ENCODE measurements at regions not wholly inside any gene's neighbourhood (a gene's known extent, or its start where the extent isn't known, plus 50 kb on each side); places are given as distances from the start of the nearest gene placed in this dataset.

- DNase-seq (ENCODE audit: low read depth in 2 of 2) = no peak
These were observed 396.0 kb upstream of the DAB1 start for GRCh38 chr1:57819893-57820292.

- no peak for DNase-seq (ENCODE audit: low read depth in 2 of 2)
These were observed 379.7 kb upstream of the DAB1 start for GRCh38 chr1:57803586-57803985.

DNA sequence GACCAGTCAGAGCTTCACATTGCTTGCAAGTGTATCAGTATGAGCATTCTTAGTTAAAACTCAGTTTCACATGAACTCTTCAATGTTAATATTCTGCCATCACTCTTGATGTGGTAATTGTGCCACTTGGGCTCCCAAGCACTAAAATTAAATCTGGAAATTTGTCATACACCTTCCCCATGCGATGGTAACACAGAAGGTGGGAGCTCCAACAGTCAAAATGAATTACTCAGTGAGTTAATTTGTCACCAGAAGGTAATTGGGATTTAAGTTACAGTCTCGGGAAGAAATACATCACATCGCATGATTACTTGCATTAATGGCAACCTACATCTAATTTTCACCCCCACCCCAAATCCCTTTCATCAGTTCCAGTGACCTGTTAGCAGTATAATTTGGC, 376.5 kb upstream of the DAB1 start:
- DNase-seq (ENCODE audit: low read depth in 2 of 2) = no peak

- no peak for DNase-seq (ENCODE audit: low read depth in 2 of 2)
These were observed 375.7 kb upstream of the DAB1 start for GRCh38 chr1:57799490-57800115.

DNA sequence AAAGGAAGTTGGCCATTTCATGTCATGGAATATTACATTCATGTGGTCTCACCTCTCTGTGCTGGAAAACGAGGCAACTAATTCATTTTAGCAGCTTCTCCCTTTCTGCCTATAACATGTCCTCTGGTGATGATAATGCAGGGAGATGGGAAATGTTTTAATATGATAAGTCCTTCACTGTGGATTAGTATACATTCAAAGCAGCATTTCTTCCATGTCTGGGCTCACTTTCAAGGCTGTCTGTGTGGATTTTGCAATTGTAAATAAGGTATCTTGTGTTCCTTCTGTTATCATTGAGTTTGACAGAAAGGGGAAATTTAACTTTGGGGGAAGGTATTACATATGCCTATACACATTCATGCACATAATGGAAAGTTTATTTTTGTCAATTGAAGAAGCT, 374.7 kb upstream of the DAB1 start:
- no peak for DNase-seq (ENCODE audit: low read depth in 2 of 2)

GRCh38 chr1:57797084-57797483, 373.2 kb upstream of the DAB1 start:
- no peak for DNase-seq (ENCODE audit: low read depth in 2 of 2)

GRCh38 chr1:57796616-57797015, 372.8 kb upstream of the DAB1 start:
- no peak for DNase-seq (ENCODE audit: low read depth in 2 of 2)

DNA sequence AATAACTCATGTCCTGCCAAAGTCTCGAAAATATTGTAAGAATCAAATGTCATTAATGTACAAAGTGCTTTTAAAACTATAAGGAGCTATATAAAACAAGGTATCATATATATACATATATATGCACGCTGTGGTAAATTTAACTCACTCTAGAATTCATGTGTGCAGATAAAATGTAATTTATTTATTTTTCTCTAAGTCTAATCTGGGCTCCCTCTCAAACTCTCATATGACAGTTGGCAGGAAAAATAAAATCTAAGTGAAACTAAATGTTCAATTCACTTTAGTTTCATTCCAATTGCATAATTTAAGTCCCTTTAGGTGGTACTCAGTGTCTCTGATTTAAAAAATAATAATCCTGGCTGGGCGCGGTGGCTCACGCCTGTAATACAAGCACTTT, 372.0 kb upstream of the DAB1 start:
- no peak for DNase-seq (ENCODE audit: low read depth in 2 of 2)

DNA sequence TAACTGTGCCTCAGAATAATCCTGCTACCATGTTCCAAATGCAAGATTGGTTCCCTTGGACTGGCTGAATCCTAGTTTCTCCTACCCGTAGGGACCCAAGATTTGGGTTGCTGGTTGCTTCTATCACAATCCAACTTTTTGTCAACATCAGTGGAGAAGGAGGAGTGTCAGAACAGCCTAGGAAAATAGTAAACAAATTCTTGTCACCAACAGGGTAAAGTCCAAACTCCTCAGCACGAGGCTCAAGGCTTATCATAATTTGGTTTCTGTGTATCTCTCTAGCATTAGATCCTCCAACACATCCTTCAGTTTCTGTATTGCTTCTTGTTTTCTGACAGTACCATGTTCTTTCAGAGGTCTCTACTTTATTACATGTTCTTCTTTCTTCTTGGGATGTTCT, 370.2 kb upstream of the DAB1 start:
- no peak for DNase-seq (ENCODE audit: low read depth in 2 of 2)

- no peak for DNase-seq (ENCODE audit: low read depth in 2 of 2)
These were observed 367.6 kb upstream of the DAB1 start for GRCh38 chr1:57791497-57791896.

- no peak for DNase-seq (ENCODE audit: low read depth in 2 of 2)
These were observed 366.1 kb upstream of the DAB1 start for GRCh38 chr1:57789936-57790335.

DNA sequence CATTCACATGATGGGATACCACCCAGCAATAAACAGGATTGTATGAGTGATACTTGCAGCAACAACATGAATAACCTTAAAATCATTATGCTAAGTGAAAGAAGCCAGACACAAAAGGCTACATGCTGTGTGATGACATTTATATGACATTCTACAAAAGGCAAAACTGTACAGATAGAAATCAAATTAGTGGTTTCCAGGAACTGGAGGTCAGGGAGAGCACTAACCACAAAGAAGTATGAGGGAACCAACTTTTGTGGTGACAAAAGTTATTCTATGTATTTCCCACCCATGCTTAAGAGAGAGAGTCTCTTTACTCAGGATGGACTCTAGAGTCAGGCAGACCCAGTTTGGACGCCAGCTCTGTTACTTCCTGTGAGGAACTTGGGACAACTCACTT, 364.5 kb upstream of the DAB1 start:
- no peak for DNase-seq (ENCODE audit: low read depth in 2 of 2)

- no peak for DNase-seq (ENCODE audit: low read depth in 2 of 2)
These were observed 360.5 kb upstream of the DAB1 start for GRCh38 chr1:57784356-57784755.

GRCh38 chr1:57782357-57782756, 358.5 kb upstream of the DAB1 start:
- DNase-seq (ENCODE audit: low read depth in 2 of 2) = no peak

DNA sequence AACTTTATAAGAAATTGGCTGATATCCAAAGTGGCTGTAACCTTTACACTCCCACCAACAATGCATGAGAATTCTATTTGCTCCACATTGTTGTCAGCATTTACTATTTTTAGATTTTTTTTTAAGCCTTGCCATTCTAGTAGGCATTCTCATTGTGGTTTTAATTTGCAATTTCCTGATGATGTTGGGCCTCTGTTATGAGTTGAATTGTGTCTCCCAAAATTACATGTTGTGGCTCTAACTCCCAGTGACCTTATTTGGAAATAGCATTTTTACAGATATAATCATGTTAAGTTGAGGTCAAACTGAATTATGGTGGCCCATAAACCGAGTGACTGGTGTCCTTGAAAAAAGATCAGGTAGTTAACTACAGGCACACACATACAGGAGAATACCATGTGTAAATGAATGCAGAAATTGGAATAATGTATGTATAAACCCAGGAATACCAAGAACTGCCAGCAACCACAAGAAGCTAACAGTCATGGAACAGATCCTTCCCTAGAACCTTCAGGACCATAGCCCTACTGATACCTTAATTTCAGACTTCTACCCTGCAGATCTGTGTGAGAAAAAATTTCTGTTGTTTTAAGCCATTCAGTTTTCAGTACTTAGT, 348.8 kb upstream of the DAB1 start:
- no peak for DNase-seq (ENCODE audit: low read depth in 2 of 2)

GRCh38 chr1:57770772-57771171, 346.9 kb upstream of the DAB1 start:
- no peak for DNase-seq (ENCODE audit: low read depth in 2 of 2)

GRCh38 chr1:57770236-57770635, 346.4 kb upstream of the DAB1 start:
- DNase-seq (ENCODE audit: low read depth in 2 of 2) = no peak

GRCh38 chr1:57761628-57762027, 337.8 kb upstream of the DAB1 start:
- DNase-seq (ENCODE audit: low read depth in 2 of 2) = no peak

DNA sequence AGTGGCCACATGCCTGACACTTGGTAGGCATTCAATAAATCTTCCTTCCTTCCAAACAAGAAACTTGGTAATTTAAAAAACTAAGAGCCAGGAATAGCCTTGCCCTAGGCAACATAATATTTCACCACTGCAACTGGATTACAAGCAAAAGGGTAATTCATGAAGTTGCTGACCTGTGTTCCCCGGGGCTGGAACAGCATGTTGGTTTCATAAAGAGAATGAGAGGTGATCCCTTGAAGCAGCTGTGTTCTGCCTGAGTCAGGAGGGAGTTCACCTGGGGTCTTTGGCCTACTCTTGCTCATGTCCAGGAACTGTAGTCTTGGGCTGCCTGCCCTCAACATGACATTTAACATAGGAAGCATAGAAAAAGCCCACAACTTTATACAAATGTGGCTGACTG, 329.0 kb upstream of the DAB1 start:
- DNase-seq (ENCODE audit: low read depth in 2 of 2) = no peak

GRCh38 chr1:57748719-57749118, 324.9 kb upstream of the DAB1 start:
- DNase-seq (ENCODE audit: low read depth in 2 of 2) = no peak

DNA sequence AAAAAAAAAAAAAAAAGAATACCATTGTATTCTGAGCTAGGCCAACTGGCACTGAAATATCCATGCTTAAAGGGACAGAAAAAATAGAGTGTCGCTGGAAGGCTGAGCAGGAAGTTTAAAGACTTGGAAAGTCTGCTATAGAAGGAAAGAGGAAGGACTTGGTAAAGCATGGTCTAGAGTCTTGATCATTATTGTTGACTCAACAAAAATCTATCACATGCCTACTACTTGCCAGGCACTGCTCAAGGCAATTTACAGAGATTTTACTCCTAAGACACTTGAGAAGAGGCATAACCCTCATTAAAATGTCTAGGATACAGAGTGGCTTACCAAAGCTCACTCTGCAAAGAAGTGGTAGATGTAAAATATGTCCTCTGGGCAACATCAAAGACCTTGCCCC, 324.0 kb upstream of the DAB1 start:
- DNase-seq (ENCODE audit: low read depth in 2 of 2) = no peak

DNA sequence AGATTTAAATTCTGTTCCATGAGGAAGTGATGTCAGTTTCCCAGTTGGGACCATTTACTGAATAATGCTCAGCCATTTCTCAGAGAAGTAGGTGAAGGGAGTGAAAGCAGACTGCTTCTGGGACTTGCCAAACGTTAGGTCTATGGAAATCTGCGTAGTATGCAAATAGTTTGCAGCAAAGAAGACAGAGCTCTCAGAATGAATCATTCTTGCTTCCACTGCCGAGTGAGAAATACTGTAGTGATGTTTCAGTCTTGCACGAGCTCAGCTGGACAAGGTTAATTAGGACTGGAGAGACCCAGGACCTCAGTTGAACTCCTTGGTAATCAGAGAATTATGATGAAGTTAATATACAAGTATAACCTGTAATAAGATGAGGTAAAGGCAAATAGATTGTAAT, 317.7 kb upstream of the DAB1 start:
- DNase-seq (ENCODE audit: low read depth in 2 of 2) = no peak

GRCh38 chr1:57736940-57737339, 313.1 kb upstream of the DAB1 start:
- DNase-seq (ENCODE audit: low read depth in 2 of 2) = no peak

DNA sequence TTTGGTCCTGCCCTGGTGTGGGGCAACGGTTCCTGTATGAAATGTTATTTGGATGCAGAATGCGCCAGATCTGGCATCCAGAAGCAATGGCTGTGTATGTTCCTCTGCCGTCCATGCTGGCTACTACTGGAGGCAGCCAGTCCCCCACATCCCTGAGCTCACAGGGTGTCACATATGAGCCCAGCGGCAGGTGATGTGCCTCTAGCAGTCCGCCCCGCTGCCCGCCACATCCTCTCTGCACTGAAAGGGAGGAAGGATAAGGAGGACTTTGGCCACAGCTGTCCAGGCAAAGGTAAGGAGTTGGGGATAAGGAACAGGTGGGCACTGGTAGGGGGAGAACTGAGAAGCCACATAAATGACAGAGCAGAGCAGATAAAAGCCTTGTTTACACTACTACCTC, 305.3 kb upstream of the DAB1 start:
- no peak for DNase-seq (ENCODE audit: low read depth in 2 of 2)

Measured in stimulated activated CD8-positive, alpha-beta memory T cell treated with anti-CD3 and anti-CD28 coated beads, Interleukin-2, amount 100 ng/mL, for 48 hours (primary cell).